ENCODE measurements at regions not wholly inside any gene's neighbourhood (a gene's known extent, or its start where the extent isn't known, plus 50 kb on each side); places are given as distances from the start of the nearest gene placed in this dataset.

DNA sequence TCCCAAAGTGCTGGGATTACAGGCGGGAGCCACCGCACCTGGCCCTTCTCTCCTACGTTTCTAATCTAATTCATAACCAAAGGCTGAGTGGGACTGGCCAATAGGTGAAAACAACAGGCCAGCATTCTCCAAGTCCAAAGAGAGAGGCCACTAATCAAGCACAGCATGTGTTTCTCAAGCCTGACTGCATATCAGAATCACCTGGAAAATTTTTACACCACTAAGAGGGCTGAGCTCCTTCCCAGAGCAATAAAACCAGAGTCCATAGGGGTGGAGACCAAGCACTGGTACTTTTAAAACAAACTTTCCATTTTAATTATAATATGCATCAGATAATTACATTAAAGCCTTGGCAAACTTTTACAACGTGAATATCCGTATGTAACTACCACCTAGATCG, 254.4 kb downstream of the OPA1 start:
- no peak for DNase-seq (ENCODE audit: low spot score)

DNA sequence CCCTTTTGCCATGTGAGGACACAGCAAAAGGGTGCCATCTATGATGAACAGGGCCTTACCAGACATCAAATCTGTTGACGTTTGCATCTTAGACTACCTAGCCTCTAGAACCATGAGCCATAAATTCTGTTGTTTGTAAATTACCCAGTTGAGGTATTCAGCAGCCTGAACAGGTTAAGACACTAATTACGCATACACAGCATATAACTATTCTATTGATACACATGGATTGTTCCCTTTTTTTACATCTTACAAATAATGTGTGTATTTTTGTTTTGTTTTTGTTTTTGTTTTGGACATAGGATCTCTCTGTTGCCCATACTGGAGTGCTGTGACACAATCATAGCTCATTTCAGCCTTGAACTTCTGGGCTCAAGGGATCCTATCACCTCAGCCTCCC, 255.5 kb downstream of the OPA1 start:
- no peak for DNase-seq (ENCODE audit: low spot score)

DNA sequence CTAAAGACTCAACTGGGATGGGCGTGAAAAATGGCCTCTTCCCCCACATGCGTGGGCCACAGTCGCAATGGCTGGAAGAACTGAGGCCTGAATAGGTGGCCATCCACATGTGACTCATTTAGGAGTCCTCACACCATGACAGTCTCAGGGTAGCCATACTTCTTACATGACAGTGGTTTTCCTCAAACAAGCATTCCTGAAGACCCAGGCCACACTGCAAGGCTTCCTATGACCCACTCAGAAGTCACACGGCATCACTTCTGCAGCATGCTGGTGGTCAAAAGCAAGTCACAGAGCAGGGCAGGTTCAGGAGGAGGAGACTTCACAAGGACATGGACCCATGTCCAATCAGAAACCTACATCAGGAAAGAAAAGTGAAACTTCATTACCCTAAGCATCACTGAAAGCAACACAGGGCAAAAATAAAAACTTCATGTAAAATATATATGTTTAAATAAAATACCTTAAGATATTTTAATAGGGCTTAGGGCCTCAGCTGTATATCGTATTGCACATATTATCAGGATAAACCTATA, 257.1 kb downstream of the OPA1 start:
- no peak for DNase-seq (ENCODE audit: low spot score)

DNA sequence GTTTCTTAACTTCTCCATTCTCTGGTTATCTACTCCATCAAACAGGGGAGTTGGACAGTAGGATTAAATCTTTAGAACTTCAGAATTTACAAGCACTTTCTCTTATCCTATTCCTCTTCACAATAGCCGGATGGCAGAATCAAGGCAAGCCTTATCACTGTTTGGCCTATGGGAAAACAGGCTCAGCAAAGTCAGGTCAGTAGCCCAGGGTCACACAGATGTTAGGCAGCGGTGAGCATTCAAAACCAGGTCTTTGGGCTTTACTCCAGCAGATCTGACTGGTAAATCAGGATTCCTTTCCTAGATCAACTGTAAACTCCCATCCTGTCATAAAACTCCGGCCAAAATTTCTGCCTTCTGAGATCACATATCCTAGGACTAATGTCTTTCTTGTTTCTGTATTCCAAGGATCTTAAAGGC, 258.4 kb downstream of the OPA1 start:
- no peak for DNase-seq (ENCODE audit: low spot score)

DNA sequence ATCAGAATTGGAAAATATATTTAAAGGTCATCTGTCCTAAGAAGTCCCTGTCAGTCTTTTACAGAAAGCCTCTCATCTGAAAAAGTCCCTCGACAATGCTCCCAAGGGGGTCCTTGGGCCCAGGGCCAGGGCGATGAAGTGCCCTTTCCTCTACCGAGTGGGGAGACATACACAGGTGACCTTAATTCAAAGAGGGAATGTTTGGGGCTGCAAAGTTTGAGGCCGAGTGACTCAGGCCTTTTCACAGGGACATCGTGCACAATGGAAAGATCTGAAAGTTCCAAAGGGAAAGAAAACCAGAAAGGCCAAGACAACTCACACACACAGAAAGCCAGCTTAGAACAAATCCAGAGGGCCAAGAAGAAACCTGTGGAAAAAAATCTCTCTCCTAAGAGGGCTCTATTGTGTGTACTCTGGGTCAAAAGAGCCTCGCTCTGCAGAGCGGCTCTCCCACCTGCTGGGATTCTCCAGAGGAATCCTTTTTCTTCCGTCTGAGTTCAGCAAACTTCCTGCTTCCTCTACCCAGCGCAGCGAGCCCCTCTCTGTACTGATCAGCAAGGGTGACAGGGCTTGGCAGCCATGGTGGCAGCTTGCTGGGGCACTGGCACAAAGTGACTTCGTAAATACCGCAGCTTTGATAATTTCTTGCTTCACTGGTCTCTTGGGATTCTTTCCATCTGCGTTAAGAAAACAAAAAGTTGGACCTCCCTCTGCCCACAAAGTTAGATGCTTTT, 259.1 kb downstream of the OPA1 start:
- no peak for DNase-seq (ENCODE audit: low spot score)

DNA sequence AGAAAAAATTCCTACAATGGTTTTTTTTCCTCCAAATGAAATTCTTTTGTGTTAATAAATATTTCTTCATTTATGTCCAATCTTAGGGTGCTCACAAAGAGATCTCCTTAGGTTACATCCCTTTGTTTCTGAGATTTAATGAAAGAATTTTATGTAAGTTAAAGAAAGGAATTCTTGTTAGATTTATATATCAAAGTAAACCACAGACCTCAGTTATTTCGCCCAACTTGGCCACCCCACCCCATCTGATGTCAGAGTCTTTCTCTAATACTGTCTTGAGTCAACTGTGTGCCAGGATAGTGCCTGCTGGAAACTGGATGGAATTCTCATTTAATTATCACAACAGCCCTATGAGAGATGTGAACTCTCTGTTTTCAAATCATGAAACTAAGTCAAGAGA, 259.9 kb downstream of the OPA1 start:
- no peak for DNase-seq (ENCODE audit: low spot score)

DNA sequence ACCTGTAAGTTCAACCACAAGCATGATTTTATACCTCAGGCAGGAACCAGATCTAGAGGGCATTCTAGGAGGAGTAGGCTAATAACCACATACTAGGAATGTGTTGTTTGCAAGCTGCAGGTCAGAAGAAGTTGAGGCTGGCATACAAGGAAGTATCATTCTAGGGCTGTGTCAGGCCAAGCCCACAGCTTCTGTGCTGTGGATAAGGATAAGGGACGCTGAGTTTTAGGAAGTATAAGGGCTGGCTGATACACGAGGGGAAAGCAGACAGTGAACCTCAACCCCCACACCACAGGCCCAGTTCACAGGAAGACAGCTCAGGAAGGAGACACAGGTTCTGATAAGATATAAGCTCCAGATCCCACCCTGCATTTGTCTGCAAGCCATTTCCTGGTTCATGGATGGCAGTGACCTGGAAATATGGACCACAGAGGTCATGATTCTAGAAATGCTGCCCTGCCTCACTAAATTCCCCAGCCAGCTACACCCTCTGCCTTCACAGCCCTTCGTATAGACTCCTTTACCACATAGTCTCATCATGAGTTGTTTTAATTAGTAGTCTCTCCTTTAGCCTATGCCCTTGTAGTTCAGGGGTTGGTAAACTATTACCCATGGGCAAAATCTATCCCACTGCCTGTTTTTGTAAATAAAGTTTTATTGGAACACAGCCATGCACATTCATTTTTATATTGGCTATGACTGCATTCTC, 260.7 kb downstream of the OPA1 start:
- no peak for DNase-seq (ENCODE audit: low spot score)

DNA sequence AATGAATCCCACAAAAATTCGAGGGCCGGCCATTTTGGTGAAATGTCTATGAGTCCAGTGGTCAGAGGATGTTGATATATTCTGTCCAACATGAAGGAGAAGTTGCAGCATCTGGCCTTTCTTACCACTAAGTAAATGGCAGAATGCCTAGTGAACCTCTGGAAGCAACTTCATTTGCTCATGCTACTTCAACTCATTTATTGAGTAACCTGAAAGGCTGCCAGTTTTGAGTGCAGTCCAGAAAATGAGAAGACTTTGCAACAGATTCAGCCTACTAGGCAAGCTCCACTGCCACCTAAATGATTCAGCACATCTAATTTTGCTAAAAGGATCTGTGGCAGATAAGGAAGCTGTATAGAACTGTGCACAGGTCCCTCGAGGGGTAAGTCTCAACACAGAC, 265.0 kb downstream of the OPA1 start:
- DNase-seq (ENCODE audit: low spot score) = peak; percentile 67

DNA sequence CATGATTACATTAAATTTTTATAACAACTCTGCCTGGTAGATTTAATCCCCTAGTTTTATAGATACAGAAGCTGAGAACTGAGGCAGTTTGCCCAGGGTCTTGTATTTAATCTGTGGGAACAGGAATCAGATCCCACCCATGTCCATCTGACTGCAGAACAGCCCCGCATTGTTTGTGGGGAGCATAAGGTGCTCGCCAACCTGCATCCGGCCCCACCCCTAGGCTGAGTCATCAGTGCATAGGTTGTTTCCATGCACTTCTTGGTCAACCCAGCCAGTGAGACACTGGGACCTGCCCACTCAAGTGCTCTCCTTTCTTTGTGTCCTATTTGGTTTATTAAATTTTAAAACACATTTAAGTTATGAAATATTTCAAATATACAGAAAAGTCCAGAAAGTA, 266.2 kb downstream of the OPA1 start:
- no peak for DNase-seq (ENCODE audit: low spot score)

DNA sequence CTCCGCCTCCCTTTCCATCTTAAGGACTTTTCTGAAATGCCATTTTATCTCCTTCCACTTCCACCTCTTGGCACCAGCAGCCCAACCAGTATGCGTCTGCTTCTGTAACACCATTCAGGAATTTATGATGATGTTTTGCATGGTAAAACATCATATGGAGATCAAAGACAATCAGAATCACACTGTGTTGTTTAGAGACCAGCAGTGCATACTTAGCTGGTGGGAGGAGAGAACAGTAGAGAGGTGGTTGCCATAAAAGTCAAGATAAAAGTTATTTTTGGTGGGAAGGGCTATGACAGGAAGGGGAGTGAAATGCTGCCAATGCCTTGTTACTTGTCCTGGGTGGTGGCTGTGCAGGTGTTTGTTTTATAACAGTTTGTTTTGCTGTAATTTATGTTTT, 268.0 kb downstream of the OPA1 start:
- DNase-seq (ENCODE audit: low spot score) = no peak

DNA sequence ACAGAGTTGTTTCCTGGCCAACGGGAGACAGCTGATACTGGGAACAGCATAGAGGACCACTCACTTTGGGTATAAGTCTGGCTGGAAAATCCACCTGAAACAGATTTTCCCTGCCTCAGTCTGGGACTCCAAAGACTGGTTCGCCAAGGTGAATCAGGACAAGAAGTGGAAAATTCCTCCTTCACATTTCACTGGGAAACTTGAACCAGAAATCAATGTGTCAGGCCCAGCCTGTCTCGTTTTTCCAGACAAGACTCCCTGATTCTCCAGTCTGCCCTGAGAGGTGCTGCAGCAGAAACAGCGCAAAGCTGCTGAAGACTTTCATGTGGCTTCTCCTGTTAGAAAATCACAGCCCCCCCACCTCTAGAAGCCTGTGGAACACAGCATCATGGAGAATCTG, 269.8 kb downstream of the OPA1 start:
- DNase-seq (ENCODE audit: low spot score) = no peak

DNA sequence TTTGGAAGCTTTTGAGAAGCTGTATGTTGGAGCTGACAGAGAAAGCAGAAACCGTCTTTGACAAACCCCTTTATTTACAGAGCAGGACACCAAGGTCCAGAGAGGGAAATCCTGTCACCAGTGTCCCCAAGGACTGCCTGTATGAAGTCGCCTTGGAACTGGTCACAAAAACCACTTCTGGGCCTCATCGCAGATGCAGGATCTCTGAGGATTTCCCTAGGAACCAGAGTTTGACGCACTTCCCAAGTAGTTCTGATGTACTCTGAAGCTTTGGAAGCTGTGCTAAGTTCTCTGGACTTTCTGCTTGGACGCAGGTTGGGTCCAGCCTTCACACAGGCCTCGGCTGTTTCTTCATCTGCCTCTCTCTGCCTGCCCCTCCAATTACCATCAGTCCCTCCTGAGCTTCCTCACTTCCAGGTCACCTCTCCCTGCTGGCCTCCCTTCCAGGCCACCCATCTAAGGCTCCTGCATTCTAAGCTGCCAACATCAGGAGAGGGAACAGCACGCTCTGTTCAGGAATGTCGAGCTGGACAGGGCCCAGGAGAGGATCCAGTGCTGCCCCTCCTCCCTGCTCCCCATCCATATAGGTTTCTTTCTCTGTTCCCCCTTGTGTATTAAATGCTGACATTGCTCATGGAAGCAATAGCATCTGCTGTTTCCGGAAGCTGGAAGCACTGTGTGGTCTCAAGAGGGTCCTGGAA, 270.8 kb downstream of the OPA1 start:
- DNase-seq (ENCODE audit: low spot score) = peak; percentile 32

DNA sequence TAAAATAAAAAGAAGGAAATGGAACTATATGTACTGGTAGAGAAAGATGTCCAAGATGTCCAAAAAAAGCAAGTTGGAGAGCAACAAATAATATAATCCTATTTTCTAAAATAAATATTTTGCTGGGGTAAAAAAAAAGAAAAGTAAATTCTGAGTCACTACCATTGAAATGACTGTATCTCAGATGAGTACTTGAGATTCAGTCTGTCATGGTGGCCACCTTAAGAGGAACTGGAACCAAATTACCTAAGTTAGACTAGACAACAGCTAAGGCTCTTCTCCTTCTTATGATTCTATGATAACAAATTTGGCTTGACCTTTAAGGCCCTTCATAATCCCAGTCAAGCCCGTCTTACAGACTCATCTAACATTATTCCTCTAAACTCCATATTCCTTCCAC, 270.6 kb upstream of the HES1 start:
- no peak for DNase-seq (ENCODE audit: low spot score)

DNA sequence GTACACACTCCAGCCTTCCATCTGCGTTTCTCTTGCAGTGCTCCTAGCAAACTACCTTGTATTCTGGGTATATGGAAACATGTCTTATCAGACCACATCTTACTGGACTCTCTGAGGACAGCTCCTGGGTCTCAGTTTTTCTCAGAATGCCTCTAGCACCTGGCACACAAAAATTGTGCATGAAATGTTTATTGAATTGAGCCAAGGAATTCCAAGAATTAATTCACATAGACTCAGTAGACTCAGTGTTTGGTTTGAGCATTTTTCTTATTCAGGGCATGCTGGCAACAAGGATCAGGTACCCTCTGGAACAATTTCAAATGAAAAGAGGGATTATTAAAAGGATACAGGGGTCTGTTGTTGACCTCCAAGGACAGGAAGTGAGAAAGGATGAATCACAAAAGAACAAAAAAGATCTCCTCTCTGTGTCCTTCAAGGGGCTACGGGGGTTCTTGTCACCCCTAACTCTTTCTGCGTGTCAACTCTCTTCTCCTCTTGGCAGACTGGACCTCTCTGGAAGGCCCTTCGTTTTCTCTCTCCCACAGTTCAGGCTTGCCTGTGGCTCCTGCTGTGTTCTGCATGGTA, 270.0 kb upstream of the HES1 start:
- no peak for DNase-seq (ENCODE audit: low spot score)

DNA sequence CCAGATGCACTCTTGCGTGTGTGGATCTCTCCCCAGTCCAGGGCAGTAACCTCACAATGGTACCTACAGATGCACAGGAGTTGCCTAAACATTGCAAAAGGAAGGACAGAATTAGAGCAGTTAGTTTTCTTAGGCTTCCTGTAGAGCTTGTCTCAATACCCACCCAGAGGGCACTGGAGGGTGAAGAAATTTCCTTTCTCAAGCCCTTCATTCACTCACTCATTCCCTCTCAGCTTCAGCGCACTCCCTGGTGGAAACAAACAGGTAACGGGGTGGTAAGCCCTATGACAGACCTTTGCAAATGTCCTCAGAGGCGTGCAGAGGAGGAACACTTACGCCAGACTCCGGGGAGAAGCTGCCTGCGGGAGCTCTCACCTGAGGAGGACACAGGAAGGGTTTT, 267.4 kb upstream of the HES1 start:
- DNase-seq (ENCODE audit: low spot score) = no peak

DNA sequence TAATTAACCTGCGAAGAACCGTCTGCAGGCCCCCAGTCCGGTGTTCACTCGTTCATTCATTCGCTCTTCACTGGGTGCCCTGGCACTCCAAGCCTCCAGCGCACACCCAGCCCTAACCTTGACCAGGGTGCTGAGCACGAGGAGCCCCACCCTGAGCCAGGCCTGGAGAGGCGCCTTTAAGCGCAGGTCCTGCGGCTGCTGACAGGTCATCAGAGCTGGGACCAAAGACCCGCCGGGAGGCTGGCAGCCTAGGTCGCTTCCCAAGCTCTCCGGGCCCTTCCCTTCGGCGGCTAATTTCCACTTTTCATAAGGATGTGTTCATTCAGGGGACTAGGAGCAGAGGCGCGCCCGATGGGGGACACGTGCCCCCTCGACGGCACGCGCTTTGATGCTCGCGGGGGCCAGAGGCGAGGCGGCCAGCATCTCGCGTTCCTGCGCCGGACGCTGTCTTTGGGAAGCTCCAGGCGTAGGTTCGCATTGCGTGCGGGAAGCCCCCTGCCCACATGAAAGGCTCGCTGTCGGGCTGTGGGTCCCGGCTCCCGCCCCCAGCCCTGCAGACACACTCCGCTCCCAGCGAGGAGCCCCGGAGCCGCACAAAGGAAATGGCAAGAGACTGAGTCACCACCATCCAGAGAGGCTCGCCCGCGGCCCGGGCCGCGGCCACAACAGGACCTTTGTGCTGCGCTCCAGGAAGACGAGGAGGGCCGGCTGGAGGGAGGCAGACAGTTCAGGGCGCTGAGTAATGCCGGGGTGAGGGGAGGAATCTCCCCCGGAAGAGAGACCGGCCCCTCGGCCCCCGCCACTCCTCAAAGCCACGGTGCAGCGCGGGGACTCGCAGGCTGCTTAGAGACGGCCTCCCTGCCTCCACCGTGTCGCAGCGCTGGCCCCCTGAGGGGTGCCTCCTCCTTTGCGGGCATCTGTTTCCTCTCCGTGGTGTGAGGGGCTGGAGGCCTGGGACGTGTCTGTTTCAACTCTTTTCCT, 266.4 kb upstream of the HES1 start:
- DNase-seq (ENCODE audit: low spot score) = peak; percentile 92

DNA sequence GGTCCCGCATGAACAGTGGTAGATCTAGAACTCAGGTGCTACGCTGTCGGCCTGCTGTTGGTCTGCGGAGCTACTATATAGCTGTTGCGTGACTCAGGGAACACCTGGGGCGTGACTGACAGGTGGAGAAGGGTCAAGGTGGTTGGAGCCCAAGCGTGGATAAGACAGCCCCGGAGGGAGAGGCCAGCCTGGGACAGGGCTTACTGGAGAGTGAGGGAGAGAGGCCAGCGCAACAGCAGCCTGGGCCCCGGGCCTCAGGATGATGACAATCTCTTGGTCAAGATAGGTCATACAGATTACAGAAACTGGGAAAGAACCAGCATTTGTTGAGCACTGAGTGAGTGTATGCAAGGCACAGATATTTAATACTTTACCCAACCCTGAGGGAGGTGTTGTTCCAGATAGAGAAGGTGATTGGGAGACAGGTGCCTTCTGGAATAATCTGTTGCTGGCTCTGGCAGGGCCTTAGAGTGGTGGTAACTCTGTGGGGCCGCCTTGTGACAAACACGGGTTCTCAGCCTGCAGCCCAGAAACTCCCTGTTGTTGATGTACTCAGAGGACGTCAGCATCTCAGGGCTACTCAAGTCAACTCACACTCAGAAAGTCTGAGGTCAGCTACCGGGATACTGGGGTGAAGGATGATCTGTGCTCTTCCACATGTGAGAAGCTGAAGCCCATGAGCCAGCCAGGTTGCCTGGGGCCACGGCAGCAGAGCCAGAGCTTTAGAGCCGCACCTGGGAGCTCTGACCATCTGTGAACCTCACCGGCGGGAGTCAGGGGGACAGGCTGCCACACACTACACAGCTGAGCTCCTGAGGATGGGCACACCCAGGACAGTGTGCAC, 265.4 kb upstream of the HES1 start:
- no peak for DNase-seq (ENCODE audit: low spot score)

DNA sequence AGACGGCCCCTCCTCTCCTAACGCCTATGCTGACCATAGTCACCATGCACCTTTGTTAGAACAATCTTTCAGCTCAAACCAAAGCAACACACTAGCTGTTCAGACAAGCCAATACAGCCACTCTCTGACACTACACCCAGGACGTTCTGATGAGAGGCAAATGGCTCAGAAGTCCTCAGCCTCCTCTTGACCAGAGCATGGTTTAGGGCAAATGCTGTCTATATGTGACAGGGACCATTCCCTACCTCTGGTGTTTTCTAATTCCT, 264.8 kb upstream of the HES1 start:
- no peak for DNase-seq (ENCODE audit: low spot score)

DNA sequence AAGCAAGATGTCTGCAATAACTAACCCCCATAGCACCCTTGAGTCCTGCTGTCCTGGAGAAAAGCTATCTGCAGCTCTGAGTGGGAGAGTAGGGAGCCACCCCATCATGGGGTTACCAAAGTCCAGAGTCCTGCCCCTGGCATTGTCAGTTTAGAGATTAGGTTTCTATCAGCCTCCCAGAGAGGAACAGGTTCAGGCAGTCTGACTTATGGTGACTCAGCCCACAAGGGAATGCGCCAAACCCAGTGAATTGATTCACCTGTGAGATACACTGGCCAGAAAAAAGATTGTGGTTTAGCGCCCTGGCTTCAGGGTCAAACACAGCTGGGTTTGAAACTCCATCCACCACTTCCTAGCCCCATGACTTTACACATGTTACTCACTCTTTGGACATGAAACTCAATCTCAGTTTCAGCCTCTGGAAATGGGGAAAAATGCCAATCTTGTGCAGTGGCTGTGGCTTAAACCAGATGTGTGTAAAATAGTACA, 263.6 kb upstream of the HES1 start:
- DNase-seq (ENCODE audit: low spot score) = peak; percentile 85

DNA sequence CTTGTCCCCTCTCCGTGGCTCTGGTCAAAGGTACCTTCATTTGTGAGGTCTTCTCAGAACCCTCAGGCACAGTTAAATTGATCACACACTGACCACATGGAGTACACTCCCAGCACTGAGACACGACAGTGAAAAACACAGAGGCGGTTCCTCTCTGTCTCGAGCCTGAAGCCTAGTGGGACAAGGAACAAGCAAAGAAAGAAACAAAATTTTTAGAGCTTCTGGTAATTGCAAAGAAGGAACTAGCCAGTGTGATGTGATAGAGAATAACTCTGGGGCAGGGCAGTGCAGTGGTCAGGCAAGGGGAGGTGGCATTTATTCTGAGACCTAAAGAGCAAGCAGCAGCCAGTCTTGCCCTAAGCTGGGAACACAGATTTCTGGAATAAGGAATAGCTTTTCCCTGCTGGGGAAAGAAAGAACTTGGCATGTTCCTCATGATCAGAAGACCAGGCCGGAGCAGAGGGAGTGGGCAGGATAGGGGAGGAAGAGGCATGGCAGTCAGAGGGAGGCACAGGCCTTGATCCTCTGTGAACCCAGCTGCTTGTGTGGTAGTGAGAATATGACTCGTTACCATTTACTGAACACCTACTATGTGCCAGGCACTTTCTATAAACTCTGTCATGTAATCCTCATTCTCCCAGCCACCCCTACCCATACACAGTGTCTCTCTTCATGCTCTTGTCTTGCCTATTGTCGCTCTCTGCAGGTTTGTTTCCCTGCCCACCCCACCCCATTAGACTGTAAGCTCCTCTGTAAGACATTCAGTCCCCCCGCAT, 262.3 kb upstream of the HES1 start:
- no peak for DNase-seq (ENCODE audit: low spot score)
